Nephron progenitor cell (in vitro differentiated cells): ENCODE measurements at regions not wholly inside any gene's neighbourhood (a gene's known extent, or its start where the extent isn't known, plus 50 kb on each side); places are given as distances from the start of the nearest gene placed in this dataset.

Source experiments
- DNase-seq: peaks from one replicate; pipeline ENCODE4 v3.0.0; 2021
- H3K27ac Mint-ChIP-seq: 2 replicates; pipeline ENCODE4 v1.8.0; 2021; ENCODE audit warnings: mild to moderate bottlenecking, moderate library complexity, mixed read lengths
- H3K27me3 Mint-ChIP-seq: 2 replicates; pipeline ENCODE4 v1.8.0; 2021; ENCODE audit warnings: mild to moderate bottlenecking, low read depth, mixed read lengths; ENCODE audit not compliant: poor library complexity
- H3K36me3 Mint-ChIP-seq: 2 replicates; pipeline ENCODE4 v1.8.0; 2021; ENCODE audit warnings: low read depth, mixed read lengths
- H3K4me1 Mint-ChIP-seq: 2 replicates; pipeline ENCODE4 v1.8.0; 2021; ENCODE audit warnings: mixed read lengths
- H3K4me3 Mint-ChIP-seq: 2 replicates; pipeline ENCODE4 v1.8.0; 2021; ENCODE audit warnings: mild to moderate bottlenecking, moderate library complexity, mixed read lengths
- H3K9me3 Mint-ChIP-seq: 2 replicates; pipeline ENCODE4 v1.8.0; 2021; ENCODE audit warnings: mild to moderate bottlenecking, moderate library complexity, mixed read lengths
- CTCF ChIP-seq: fragments of 200-600 bp; sonication (generic); IDR thresholded peaks from 2 replicates; pipeline ENCODE4 v1.5.0; 2021; ENCODE audit warnings: antibody characterized with exemption

DNA sequence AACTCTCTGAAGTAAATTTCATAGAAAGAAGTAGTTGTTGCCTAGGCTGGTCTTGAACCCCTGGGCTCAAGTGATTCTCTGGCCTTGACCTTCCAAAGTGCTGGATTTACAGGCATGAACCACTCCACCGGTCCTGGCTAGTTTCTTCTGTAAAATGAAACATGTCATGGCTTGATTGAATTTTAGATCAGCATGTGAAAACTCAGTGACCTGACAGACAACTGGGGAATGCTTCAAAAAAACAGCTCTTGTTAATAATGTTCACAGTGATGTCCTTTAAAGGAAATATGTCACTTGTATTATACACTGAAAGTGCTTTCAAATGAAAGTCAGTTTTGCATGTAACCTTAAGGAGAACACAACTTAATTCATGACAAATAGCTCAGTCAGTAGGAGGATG is 118.2 kb downstream of the KLF5 start:
- DNase-seq = no peak
- Mint-ChIP-seq H3K36me3 (no peaks in the 10 kb centered on the region), H3K4me3 (no peak overlapping the region), H3K9me3 (no peaks in the 10 kb centered on the region), H3K27me3 (no peaks in the 10 kb centered on the region), H3K27ac (no peak overlapping the region), H3K4me1 (peaks cover 15% of the 10 kb centered on the region)
- no peak for TF ChIP-seq CTCF

DNA sequence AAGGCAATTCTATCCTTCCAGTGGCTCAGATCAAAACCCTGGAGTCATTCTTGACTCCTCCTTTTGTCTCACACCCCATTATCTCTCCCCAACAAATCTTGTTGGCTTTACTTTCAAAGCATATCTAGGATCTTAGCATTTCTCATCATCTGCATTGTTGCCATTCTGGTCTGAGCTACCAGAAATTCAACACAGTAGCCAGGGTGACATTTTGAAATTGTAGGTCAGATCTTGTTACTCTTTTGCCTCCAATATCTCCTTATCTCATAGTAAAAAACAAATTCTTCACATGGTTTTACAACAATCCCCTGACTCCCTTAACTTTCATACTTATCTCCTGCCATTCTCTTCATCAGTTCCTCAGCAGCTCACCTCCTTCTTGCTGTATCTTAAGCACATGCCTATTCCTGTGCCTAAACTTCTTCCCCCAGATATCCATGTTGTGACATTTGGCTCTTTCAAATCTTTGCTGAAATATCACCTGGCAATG is 115.8 kb downstream of the KLF5 start:
- H3K27me3 Mint-ChIP-seq = no peaks in the 10 kb centered on the region
- no peaks in the 10 kb centered on the region for H3K36me3 Mint-ChIP-seq
- DNase-seq = no peak
- TF ChIP-seq CTCF = no peak
- no peaks in the 10 kb centered on the region for H3K9me3 Mint-ChIP-seq
- no peak overlapping the region for H3K27ac Mint-ChIP-seq
- H3K4me3 Mint-ChIP-seq = no peak overlapping the region
- peaks cover 20% of the 10 kb centered on the region for H3K4me1 Mint-ChIP-seq

DNA sequence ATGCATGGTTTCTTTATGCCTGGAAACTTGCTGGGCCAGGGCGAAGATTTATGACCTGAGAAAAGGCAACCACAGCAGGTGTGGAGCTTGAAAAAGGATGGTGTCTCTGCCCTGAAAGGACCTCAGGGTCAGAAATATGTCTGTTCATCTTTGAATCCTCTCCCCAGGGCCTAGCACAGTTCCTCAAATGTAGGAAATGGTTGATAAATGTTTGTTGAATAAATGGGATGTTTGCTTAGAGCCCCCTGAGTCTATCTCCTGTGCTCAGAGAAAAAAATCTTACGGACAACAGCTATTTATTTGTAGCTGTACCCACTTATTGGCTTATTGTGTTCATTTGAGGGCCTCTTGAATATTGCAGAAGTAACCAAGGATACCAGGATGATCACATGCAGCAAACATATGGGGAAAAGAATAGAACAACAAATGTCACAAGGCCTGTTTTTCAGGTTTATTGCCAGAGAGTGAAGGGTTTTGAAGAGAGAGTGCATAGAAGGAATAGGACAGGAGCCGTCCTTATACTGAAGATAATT is 114.5 kb downstream of the KLF5 start:
- no peak for DNase-seq
- no peak overlapping the region for H3K27ac Mint-ChIP-seq
- no peak overlapping the region for H3K4me3 Mint-ChIP-seq
- H3K4me1 Mint-ChIP-seq = peaks cover 31% of the 10 kb centered on the region
- no peaks in the 10 kb centered on the region for H3K9me3 Mint-ChIP-seq
- no peaks in the 10 kb centered on the region for H3K27me3 Mint-ChIP-seq
- no peaks in the 10 kb centered on the region for H3K36me3 Mint-ChIP-seq
- TF ChIP-seq CTCF = no peak

DNA sequence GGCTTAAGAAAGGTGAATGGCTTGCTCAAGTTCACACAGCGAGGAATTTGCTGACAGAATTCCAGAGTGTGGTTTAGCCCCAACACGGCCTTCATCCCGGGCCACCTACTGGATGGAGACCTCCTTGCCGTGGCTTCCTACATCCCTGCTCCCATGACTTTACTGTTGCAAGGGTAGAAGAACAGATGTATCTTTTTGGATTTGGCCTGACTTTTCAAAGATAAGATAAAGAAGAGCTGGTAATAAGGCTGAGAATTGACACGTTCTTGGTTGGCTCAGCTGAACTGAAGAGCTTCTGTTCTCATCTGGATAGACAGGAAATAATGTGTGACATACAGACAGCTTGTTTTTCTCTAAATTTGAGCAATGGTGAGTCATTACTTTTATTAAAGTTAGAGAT is 113.1 kb downstream of the KLF5 start:
- TF ChIP-seq CTCF = no peak
- peaks cover 31% of the 10 kb centered on the region for H3K4me1 Mint-ChIP-seq
- no peaks in the 10 kb centered on the region for H3K36me3 Mint-ChIP-seq
- no peak for DNase-seq
- H3K9me3 Mint-ChIP-seq = no peaks in the 10 kb centered on the region
- no peak overlapping the region for H3K4me3 Mint-ChIP-seq
- H3K27me3 Mint-ChIP-seq = no peaks in the 10 kb centered on the region
- no peak overlapping the region for H3K27ac Mint-ChIP-seq

DNA sequence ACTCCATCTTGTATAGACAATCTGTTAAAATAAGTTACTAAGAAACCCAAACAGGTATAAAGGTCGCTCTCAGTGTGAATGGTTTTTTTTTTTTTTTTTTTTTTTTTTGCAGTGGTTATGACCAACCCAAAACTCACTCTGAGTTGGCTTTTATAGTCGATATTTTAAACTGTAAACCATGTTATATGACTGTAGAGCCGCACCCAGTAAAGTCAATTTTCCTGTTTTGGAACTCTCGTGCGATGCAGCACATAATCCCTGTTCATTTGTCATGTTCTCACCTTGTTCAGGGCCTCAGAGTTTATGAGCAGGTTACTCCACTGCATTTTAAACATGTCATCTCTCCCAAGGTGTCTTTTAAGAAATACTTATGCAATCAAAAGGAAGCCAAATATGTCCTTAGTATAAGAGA is 112.5 kb downstream of the KLF5 start:
- Mint-ChIP-seq H3K27ac (no peak overlapping the region), H3K27me3 (no peaks in the 10 kb centered on the region), H3K36me3 (no peaks in the 10 kb centered on the region), H3K9me3 (no peaks in the 10 kb centered on the region), H3K4me1 (peaks cover 31% of the 10 kb centered on the region), H3K4me3 (no peak overlapping the region)
- no peak for DNase-seq
- TF ChIP-seq CTCF = no peak

DNA sequence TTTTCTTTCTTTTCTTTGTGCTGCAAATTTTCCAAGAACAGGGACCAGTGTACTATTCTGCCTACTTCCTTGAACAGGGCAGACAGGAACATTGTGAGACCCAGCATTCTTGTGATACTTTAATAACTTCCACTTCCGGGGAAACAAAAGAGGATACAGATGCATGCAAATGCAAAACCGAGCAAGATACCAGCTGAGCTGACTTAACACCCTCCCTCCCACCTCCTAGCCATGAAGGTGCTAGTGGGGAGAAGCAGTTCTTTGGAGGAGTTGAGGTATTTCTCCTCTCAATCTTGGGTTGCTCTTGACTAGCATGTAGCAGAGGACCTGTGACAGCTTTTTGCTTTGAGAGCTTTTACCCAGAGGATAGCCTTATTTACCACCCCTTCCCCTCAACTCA is 111.2 kb downstream of the KLF5 start:
- H3K9me3 Mint-ChIP-seq = no peaks in the 10 kb centered on the region
- H3K4me1 Mint-ChIP-seq = peaks cover 31% of the 10 kb centered on the region
- H3K27ac Mint-ChIP-seq = no peak overlapping the region
- H3K4me3 Mint-ChIP-seq = no peak overlapping the region
- no peaks in the 10 kb centered on the region for H3K27me3 Mint-ChIP-seq
- no peaks in the 10 kb centered on the region for H3K36me3 Mint-ChIP-seq
- DNase-seq = no peak
- no peak for TF ChIP-seq CTCF
